HFFc6 (cell line): ENCODE measurements at regions not wholly inside any gene's neighbourhood (a gene's known extent, or its start where the extent isn't known, plus 50 kb on each side); places are given as distances from the start of the nearest gene placed in this dataset.

Source experiments
- DNase-seq: peaks from one replicate; pipeline ENCODE4 v3.0.0-alpha.2; 2018
- H3K27ac Mint-ChIP-seq: 2 replicates; pipeline ENCODE4 v1.8.0; 2020; ENCODE audit warnings: mild to moderate bottlenecking, mixed read lengths
- H3K27me3 Mint-ChIP-seq: 2 replicates; pipeline ENCODE4 v1.8.0; 2021; ENCODE audit warnings: mild to moderate bottlenecking, moderate library complexity, mixed read lengths; ENCODE audit not compliant: insufficient read depth
- H3K36me3 Mint-ChIP-seq: 2 replicates; pipeline ENCODE4 v1.8.0; 2021; ENCODE audit warnings: low read depth, mixed read lengths
- H3K4me1 Mint-ChIP-seq: 2 replicates; pipeline ENCODE4 v1.8.0; 2020; ENCODE audit warnings: low read depth, mixed read lengths
- H3K4me3 Mint-ChIP-seq: 2 replicates; pipeline ENCODE4 v1.8.0; 2020; ENCODE audit warnings: mild to moderate bottlenecking, moderate library complexity, mixed read lengths
- H3K9me3 Mint-ChIP-seq: 2 replicates; pipeline ENCODE4 v1.8.0; 2020; ENCODE audit warnings: mild to moderate bottlenecking, mixed read lengths
- CTCF ChIP-seq: fragments of 200-600 bp; sonication (generic); IDR thresholded peaks from 2 replicates; pipeline ENCODE4 v1.5.0; 2021; ENCODE audit warnings: antibody characterized with exemption, mild to moderate bottlenecking

GRCh38 chr11:80104191-80104590 is 663.4 kb upstream of the TENM4 start:
- peak overlapping the region; percentile 92 for H3K27ac Mint-ChIP-seq
- H3K4me1 Mint-ChIP-seq, result peaks cover 54% of the 10 kb centered on the region
- no peaks in the 10 kb centered on the region for H3K36me3 Mint-ChIP-seq
- DNase-seq, result no peak
- H3K4me3 Mint-ChIP-seq, result peak overlapping the region; percentile 58
- TF ChIP-seq CTCF, result no peak
- no peaks in the 10 kb centered on the region for H3K9me3 Mint-ChIP-seq
- no peaks in the 10 kb centered on the region for H3K27me3 Mint-ChIP-seq

- peak; percentile 97 for DNase-seq
- no peaks in the 10 kb centered on the region for H3K27me3 Mint-ChIP-seq
- TF ChIP-seq CTCF, result no peak
- peak overlapping the region; percentile 92 for H3K27ac Mint-ChIP-seq
- H3K9me3 Mint-ChIP-seq, result no peaks in the 10 kb centered on the region
- peak overlapping the region; percentile 58 for H3K4me3 Mint-ChIP-seq
- H3K36me3 Mint-ChIP-seq, result no peaks in the 10 kb centered on the region
- H3K4me1 Mint-ChIP-seq, result peaks cover 54% of the 10 kb centered on the region
These were observed 662.5 kb upstream of the TENM4 start for GRCh38 chr11:80103142-80103859.

- H3K9me3 Mint-ChIP-seq, result no peaks in the 10 kb centered on the region
- no peak for TF ChIP-seq CTCF
- H3K27me3 Mint-ChIP-seq, result no peaks in the 10 kb centered on the region
- peak overlapping the region; percentile 10; the same call in 1 of the 2 replicates for H3K4me3 Mint-ChIP-seq
- H3K36me3 Mint-ChIP-seq, result no peaks in the 10 kb centered on the region
- no peak for DNase-seq
- peak overlapping the region; percentile 75 for H3K27ac Mint-ChIP-seq
- H3K4me1 Mint-ChIP-seq, result peaks cover 51% of the 10 kb centered on the region
These were observed 656.3 kb upstream of the TENM4 start for GRCh38 chr11:80097146-80097545.

GRCh38 chr11:80096736-80097135 is 655.9 kb upstream of the TENM4 start:
- DNase-seq, result peak; percentile 88
- H3K9me3 Mint-ChIP-seq, result no peaks in the 10 kb centered on the region
- TF ChIP-seq CTCF, result no peak
- H3K4me1 Mint-ChIP-seq, result peaks cover 51% of the 10 kb centered on the region
- H3K36me3 Mint-ChIP-seq, result no peaks in the 10 kb centered on the region
- no peaks in the 10 kb centered on the region for H3K27me3 Mint-ChIP-seq
- peak overlapping the region; percentile 75 for H3K27ac Mint-ChIP-seq
- peak overlapping the region; percentile 33; the same call in 1 of the 2 replicates for H3K4me3 Mint-ChIP-seq

- Mint-ChIP-seq H3K4me3 (no peak overlapping the region), H3K27ac (no peak overlapping the region)
These were observed 645.7 kb upstream of the TENM4 start for GRCh38 chr11:80086496-80087055.

More at GRCh38 chr11:80086496-80087055, 645.7 kb upstream of the TENM4 start:
- TF ChIP-seq CTCF, result no peak
- DNase-seq, result no peak
- no peaks in the 10 kb centered on the region for H3K9me3 Mint-ChIP-seq
- H3K36me3 Mint-ChIP-seq, result no peaks in the 10 kb centered on the region
- H3K4me1 Mint-ChIP-seq, result peaks cover 38% of the 10 kb centered on the region
- peaks cover 2% of the 10 kb centered on the region for H3K27me3 Mint-ChIP-seq
